ENCODE measurements at regions not wholly inside any gene's neighbourhood (a gene's known extent, or its start where the extent isn't known, plus 50 kb on each side); places are given as distances from the start of the nearest gene placed in this dataset.

DNA sequence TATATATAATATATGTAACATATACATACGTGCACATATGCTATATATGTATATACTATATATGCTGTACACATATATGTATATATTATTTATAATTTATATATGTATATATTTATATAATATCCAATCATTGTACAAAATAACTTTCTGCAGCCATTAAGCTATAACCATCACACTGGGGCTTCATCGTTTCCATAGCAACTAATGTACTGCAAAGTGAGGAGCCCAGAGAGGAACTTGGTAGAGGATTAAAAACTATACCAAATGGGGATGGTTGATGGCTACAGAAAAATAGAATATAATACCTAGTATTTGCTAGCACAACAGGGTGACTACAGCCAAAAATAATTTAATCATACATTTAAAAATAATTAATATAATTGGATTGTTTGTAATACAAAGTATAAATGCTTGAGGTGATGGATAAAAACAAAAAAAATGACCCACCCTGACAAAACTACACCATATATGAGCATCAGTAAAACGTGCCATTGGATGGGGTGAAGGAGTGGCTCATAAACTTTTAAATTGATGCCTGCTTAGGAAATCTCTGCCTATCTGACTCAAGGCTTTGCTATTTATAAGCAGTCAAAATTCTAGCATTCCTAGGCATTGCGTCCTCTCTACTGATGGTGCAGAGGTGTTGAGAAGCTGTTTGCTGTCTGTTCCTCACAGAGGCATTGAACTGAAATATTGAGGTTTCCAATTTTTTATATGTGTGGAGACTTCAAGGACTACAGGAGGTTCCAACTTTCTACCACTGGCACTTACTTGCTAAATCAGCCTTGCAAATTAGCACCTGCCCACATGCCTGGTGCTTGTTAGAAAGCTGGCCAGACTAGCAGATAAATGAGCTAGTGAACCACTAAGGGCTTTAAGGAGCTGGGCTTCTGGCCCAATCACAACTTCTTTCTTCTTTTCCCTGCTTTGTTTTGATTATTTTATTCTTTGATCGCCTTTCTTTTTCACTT, 190.1 kb downstream of the SCP2D1 start:
- DNase-seq, result no peak

- DNase-seq, result no peak
Observed at GRCh38 chr20:19004975-19005374, 191.4 kb downstream of the SCP2D1 start.

- no peak for DNase-seq
Observed at GRCh38 chr20:19008497-19008896, 194.9 kb downstream of the SCP2D1 start.

- no peak for DNase-seq
Observed at GRCh38 chr20:19009081-19009688, 195.6 kb downstream of the SCP2D1 start.

- DNase-seq, result no peak
Observed at GRCh38 chr20:19012676-19013075, 199.1 kb downstream of the SCP2D1 start.

DNA sequence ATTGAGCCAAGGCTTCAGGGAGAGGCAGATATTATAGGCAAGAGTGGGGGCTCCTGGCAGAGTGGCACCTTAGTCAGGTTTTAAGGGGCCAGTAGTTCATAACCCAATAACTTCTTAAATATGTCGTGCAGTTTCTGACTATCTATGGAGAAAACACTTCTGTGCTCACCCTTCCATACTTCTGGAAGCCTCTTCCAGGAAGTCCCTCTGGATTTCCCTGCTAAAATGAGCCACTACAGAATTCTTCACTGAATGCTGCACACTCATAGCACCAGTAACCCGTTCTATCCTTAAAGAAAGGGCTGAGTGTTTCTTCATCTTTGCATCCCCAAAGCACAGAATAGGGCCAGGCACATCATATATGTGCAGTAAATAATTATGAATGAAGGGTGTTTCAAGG, 198.5 kb upstream of the SLC24A3 start:
- no peak for DNase-seq

GRCh38 chr20:19015351-19016139, 196.9 kb upstream of the SLC24A3 start:
- no peak for DNase-seq

DNA sequence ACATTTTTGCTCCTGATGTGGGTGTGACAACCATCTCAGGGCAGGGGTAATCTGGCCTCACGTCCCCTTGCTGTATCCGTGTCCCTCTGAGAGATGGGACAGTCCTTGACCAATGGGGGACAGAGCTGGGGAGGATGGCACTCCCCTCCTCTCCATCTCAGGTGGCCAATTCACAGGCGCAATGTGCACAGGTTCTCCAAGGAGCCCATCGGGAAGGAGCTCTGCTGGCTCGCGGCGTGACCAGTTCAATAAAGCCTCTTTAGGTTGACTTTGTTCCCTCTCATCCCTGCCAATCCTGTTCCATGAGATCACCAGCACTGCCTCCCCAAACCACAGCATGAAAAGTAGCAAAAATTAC, 196.3 kb upstream of the SLC24A3 start:
- no peak for DNase-seq

DNA sequence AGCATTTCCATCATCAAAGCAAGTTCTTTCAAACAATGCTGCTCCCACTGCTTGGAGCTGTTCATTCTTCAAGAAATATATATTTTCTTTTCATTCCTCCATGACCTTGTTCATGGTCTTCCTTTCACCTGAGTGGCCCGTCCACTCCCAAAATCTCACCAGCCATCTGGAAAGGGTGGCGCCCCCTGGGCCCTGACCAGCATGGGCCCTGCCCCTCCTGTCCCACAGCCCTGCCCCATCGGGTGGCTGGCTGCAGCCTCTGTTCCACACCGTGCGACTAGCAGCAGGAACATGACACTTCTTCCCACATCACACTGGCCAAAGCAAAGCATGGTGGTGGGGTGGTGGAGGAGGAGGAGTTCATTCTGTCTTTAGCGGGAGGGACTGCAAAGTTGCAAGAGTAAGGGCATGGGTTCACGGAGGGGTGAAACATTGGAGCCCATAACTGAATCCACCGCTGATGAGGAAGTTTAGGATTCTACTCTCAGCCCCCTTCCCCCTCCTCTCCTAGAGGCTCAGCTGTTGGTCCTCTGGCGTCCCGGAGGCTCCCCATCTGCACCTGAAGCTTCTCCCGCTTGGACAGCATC, 195.2 kb upstream of the SLC24A3 start:
- no peak for DNase-seq

DNA sequence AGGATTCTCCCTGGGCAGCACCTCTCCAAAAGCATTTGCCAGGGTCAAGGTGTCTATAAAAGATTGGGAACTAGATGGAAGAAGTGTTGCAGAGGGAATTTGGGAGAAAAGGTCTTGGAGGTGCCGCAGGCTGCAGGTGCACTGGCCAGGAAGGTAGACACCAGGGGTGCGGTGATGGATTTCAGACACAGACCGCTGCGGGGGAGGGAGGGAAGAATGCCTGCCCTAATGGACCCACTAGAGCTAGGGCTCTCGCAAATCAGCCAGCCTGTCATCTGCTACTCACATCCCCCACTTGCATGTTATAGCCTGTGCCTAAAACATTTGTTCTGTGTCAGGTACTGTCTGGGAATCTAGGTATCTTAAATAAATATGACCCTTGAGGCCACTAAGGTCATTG, 193.6 kb upstream of the SLC24A3 start:
- DNase-seq, result no peak

GRCh38 chr20:19019734-19020364, 192.6 kb upstream of the SLC24A3 start:
- DNase-seq, result no peak

DNA sequence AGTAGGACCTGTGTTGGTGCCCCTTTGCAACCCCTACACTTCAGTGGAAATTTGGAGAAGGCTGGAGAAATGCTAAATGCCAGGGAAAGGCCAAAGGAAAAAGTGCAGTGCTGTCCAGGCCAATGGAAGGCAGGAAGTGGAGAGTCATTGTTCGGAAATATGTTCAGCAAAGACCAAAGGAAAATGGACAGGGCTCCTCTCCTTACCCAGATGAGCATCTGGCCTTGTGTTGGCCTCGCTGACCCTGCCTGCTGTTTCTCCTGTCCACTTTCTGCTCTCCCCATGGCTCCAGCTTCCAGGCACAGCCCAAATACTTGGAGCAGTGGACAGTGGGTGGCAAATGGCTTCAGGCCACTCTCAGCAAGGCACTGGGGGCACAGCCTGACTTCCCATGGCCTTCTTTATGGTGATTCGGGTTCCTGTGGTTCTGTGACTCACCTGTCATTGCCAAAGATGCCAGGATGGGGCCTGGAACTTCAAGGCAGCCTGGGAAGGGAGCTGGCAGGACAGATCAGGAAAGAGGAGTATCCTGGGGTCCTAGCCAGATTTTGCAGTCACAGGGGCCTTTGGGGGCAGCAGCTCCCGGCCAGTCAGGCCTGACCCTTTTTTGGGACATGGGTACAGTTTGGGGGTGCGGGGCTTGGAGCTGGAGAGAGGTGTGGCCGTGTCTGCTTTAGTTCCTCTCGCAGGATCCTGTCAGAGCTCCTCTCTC, 190.9 kb upstream of the SLC24A3 start:
- no peak for DNase-seq

DNA sequence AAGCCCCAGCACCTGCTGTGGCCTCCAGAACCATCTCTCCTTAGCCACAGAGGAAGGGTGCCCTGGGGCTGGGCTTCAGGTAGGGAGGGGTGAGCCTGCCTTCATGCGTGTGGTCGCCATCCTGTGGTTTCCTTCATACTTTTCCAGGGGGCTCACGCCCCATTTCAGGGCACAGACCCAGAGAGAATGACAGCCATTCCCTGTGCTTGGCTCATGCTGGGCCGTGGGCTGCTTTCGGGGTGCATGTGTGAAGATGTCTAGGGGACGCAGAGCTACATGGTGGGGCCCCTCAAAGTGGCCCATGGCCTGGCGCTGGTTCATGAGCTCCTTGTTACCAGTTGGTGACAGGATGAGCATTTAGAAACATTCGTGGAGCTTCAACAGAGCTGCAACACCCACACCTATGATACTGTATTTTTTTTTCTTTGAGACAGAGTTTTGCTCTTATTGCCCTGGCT, 190.3 kb upstream of the SLC24A3 start:
- DNase-seq, result no peak

- DNase-seq, result no peak
Observed at GRCh38 chr20:19022791-19023448, 189.5 kb upstream of the SLC24A3 start.

- no peak for DNase-seq
Observed at GRCh38 chr20:19024296-19025035, 188.0 kb upstream of the SLC24A3 start.

GRCh38 chr20:19025430-19026120, 186.9 kb upstream of the SLC24A3 start:
- DNase-seq, result no peak

DNA sequence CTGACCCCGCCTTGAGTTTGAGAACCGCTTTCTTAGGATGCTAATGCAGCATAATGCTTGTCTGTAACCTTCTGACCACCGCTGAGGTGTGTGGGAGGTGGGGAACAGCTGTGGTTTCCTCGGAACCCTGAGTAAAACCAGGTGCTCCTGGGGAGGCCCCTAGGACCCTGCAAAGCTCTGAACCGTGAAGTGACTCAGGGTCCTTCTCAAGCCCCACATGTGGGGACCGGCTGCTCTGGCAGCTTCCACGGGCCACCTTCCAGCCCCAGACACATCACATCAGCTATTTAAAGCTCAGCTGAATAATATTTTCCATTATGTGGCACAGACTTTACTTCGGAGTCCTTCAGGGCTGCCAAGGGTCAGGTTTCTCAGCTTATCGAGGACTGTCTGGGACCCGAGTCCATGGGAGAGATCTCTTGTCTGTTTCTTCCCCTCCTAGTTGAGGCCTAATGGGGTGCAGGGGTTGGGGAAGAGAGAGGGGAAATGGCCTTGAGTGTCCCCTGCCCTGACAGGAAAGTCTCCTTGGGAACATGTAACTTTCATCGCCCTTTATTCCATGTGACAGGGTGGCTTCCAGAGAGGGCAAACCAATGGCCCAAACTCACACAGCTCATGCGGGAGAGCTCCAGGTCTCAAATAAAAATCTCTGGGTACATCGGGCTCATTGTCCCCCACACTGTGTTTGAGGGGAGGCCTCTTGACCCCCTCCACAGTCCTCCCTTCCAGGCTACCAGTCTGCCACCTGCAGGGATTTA, 186.1 kb upstream of the SLC24A3 start:
- no peak for DNase-seq

DNA sequence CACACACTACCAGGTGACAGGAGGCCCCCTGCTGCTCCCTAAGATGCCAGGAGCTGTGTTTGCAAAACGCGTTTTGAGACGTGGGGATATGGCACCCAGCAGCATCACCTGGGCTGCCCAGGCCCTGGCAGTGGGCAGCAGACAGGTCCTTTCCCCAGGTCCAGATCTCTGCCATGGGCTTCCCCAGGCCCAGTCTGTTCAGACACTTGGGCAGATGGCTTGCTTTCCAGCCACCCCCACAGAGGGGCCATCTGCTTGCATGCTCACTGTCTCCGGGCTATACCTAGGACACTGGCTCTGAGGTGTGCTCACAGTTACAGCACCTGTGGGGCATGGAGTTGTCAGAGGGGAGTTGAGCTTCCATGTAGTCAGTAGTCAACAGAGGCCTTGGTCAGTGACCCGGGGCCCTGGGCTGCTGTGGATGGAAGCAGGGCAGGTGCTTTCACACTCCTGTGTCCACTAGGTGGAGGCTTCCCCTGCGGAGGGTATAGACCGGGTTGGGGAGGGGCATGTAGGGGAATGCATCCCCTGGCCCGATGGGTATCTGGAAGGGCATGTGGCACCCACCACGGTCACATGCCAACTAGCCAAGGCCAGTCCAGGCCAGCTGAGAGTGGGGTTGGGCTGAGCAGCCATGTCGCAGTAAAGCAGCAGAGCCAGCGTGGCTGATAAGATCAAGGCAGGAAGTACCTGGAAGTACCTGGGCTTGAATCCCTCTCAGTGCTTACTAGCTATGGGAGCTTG, 185.4 kb upstream of the SLC24A3 start:
- no peak for DNase-seq
